ENCODE measurements at regions not wholly inside any gene's neighbourhood (a gene's known extent, or its start where the extent isn't known, plus 50 kb on each side); places are given as distances from the start of the nearest gene placed in this dataset.
"Not testable (repeated sequence)": the region's sequence is repeated elsewhere in the genome, so short reads cannot be mapped to it uniquely, and the experiment has no call there.

- not testable (repeated sequence) for DNase-seq
Measured at GRCh38 chr17:27095821-27096220, 198.1 kb upstream of the WSB1 start.

DNA sequence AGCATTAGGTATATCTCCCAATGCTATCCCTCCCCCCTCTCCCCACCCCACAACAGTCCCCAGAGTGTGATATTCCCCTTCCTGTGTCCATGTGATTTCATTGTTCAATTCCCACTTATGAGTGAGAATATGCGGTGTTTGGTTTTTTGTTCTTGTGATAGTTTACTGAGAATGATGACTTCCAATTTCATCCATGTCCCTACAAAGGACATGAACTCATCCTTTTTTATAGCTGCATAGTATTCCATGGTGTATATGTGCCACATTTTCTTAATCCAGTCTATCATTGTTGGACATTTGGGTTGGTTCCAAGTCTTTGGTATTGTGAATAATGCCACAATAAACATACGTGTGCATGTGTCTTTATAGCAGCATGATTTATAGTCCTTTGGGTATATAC, 194.6 kb upstream of the WSB1 start:
- DNase-seq: not testable (repeated sequence)

DNA sequence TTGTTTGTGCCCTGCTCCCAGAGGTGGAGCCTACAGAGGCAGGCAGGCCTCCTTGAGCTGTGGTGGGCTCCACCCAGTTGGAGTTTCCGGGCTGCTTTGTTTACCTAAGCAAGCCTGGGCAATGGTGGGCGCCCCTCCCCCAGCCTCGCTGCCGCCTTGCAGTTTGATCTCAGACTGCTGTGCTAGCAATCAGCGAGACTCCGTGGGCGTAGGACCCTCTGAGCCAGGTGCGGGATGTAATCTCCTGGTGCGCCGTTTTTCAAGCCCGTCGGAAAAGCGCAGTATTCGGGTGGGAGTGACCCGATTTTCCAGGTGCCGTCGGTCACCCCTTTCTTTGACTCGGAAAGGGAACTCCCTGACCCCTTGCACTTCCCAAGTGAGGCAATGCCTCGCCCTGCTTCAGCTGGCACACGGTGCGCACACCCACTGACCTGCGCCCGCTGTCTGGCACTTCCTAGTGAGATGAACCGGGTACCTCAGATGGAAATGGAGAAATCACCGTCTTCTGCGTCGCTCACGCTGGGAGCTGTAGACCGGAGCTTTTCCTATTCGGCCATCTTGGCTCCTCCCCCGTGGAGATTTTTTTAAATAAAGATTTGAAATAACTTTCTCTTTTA, 189.2 kb upstream of the WSB1 start:
- DNase-seq: not testable (repeated sequence)

DNA sequence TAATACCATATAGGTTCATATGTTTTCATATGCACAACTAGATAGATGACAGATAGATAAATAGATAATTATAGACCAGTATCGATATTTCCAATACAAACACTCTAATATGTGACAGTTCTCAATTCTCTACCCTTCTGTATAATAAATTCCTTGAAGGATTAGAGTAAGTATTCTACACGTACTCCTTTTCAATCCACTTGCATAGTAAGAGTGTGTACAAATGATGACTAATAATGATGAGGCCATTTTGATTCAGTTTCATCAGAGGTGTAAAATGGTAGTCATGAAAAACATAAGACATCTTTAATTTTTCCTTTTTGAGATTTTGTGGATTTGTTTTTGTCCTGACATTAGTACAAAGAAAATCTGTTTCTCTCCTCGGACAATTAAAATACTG, 188.3 kb upstream of the WSB1 start:
- DNase-seq: no peak

DNA sequence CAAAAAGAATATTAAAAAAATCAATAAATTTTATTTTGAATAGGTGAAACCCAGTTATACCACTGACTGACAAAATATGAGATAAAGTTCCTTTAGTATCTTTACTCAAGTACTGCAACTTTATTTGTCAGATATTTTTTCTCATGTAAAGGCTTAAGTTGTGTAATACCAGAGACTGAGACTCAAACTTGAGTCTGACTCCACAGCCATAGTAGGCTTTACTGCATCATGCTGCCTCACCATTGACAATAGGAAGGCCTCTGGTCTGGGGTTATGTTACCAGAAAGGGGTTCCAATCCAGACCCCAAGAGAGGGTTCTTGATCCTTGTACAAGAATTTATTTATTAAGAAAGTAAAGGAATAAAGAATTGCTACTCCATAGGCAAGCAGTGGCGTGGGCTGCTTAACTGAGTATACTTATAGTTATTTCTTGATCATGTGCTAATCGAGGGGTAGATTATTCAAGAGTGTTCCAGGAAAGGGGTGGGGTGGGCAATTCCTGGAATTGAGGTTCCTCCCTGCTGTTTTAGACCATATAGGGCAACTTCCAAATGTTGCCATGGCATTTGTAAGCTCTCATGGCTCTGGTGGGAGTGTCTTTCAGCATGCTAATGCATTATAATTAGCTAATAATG, 187.4 kb upstream of the WSB1 start:
- no peak for DNase-seq

GRCh38 chr17:27106982-27107360, 186.9 kb upstream of the WSB1 start:
- DNase-seq: no peak

DNA sequence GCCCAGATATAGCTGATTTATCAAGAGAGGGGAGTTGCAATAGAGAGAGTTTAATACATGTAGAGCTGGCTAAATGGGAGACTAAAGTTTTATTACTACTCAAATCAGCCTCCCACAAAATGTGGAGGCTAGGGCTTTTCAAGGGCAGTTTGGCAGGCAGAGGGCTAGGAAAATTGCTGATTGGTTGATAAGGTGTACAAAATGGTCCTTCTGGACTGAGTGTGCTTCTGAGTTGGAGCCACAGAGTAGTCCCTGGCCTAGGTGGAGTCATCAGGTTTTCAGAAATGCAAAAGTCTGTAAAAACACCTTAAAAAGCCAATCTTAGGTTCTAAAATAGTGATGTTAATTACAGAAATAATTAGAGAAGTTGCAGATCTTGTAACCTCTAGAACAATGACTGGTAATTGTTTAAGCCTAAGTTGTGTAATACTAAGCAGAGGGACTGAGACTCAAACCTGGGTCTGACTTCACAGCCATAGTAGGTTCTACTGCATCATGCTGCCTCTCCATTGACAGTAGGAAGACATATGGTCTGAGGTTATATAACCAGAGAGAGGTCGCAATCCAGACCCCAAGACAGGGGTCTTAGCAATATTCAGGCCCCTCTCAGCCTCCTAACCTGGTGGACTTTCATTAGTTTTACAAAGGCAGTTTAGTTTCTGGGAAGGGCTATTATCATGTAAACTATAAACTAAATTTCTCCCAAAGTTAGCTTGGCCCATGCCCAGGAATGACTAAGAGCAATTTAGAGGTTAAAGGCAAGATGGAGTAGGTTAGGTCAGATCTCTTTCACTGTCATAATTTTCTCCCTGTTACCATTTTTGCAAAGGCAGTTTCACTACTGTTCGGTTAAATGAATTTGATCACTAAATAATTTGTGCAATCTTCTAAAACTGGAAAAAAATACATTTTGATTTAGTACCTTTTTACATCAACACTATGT, 186.3 kb upstream of the WSB1 start:
- not testable (repeated sequence) for DNase-seq

DNA sequence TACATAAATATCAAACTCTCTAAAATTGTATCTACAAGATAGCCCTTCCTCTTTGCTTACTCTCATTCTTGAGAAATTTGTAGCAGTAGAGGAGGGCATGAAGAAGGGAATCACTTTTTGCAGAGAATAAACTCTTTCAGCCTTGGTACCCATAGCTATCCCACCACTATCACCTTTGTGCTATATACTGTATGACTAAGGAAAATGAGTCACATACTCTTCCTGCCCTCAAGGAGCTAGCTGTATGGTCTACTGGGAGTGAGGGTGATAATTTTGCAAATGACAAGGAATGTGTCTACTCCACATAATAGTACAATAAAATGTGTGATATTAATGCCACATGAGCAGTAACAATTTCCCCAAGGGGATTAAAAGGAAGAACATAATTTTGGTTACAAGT, 184.6 kb upstream of the WSB1 start:
- DNase-seq: no peak

DNA sequence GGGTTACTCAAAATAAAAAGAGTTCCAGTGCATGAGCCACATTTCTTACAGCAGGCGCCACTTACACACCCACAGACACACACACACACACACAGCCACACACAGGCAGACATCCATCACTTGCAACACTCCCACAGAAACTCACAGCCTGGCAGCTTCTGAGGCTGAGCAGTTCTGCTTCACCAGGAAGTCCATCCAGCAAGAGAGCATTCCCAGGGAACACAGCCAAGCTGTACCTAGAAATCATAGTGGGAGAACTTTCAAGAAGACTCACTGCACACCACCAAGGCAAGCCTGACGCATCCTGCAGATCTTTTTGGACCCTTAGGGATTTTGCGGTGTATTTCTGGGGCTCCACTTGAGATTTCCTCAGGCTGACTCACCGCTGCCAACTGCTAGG, 140.9 kb upstream of the WSB1 start:
- DNase-seq: no peak

- DNase-seq: no peak
Measured at GRCh38 chr17:27155866-27156265, 138.0 kb upstream of the WSB1 start.

DNA sequence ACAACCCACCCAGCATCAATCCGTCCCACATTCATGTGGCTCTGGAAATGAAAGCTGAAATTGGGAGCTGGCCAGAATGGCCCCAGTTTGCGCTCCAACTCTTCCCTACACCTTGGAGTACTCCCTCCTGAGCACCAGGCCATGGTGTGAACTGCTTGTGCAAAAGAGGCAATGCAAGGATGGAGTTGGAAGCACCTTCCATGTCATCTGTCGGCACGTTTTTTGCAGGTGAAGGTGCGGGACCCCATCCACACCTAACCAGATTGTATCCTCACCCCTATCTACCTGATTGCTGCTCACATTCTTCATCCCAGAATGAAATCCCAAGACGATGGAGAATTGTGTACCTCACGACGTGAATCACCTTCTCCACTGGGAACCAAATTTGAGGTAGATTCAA, 136.6 kb upstream of the WSB1 start:
- no peak for DNase-seq

DNA sequence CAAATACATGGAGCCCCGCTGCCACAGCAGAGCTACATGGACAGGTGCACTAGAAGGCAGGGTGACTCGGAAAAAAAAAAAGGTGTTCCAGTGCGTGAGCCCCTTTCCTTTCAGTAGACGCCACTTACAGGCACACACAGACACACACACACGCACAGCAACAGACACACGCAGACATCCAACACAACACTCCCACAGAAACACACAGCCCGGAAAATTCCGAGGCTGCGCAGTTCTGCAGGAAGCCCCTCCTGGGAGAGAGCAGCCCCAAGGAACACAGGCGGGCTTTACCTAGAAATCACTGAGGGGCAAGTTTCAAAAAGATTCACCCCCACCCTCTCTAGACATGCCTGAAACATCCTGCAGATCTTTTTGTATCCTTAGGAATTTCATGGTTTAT, 136.0 kb upstream of the WSB1 start:
- no peak for DNase-seq

DNA sequence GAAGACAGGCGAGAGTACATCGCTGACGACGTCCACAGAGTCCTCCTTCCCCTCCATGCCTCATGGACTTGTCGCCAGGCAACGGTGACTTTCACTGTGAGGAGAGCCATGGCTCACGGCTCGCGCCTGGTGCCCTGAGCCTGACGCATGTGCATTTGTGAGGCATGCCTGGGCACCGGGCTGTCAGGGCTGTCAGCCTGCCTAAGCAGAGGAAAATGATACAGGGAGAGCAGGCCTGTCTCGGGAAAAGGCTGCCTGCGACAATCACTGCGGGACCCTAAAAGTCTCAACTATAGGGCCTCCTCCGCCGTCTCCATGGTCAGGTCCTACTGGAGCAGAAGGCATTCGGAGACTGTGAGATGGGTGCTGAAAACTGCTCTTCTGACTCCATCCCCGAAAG, 135.5 kb upstream of the WSB1 start:
- DNase-seq: no peak

GRCh38 chr17:27180322-27180721, 113.6 kb upstream of the WSB1 start:
- no peak for DNase-seq

- DNase-seq: not testable (repeated sequence)
Measured at GRCh38 chr17:27181379-27181925, 112.5 kb upstream of the WSB1 start.

- no peak for DNase-seq
Measured at GRCh38 chr17:27181935-27182334, 112.0 kb upstream of the WSB1 start.

GRCh38 chr17:27197505-27197904, 96.4 kb upstream of the WSB1 start:
- DNase-seq: peak; percentile 8

- DNase-seq: no peak
Measured at GRCh38 chr17:27199948-27200347, 94.0 kb upstream of the WSB1 start.

DNA sequence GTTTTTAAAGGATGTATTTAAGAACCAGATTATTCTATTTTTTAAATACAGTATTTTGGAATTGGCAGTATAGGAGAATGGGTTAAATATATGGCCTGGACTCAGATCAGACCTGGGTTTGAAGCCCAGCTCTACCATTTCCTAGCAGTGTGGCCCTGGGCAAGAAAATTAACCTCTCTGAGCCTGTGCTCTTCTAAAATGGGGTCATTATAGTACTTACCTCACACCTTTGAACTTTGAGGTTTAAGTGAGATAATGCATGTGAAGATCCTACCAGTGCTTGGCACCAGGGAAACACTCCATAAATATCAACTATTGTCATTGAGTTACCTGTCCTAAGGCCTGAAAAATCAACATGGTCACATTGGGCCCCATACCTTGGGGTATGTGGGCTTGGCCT, 93.4 kb upstream of the WSB1 start:
- no peak for DNase-seq

- DNase-seq: no peak
Measured at GRCh38 chr17:27203241-27203640, 90.7 kb upstream of the WSB1 start.

DNA sequence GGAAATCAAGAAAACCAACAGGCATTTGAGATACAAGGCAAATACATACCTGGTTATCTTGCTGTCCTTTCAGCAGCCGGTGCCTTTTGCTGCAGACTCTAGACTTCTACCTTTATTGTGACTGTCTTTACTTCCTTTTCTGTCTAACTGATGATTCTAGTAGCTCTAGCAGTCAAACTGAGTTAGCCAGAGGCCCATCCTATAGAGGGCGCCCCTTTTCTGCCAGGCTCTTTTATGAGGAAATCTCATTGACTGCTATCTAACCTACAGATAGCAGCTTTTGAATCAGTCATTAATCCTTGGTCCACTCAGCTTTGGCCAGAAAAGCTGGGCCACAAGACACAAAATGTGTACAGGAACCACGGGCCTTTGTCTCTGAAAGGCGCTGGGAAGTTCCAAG, 87.5 kb upstream of the WSB1 start:
- DNase-seq: no peak

- DNase-seq: no peak
Measured at GRCh38 chr17:27207073-27207513, 86.8 kb upstream of the WSB1 start.

- not testable (repeated sequence) for DNase-seq
Measured at GRCh38 chr17:27208370-27208769, 85.5 kb upstream of the WSB1 start.

DNA sequence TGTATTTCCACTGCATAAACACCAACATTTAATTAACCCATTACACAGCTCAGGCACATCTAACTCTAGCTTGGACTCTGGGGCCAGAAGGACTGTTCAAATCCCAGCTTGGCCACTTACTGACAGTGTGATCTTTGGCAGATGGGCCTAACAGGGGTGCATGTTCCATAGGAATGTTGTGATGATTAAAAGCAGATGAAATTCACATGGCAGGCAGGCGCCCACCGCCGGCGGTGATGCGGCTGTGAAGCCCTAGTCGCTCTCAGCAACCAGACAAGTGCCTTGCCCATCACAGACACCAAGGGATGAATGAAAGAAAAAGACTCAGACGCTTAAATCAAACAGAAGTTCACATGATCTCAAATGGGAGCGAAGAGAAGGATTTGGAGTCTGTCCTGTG, 84.6 kb upstream of the WSB1 start:
- DNase-seq: no peak
